CD4-positive, alpha-beta T cell treated with Interleukin-12 subunit alpha and Interleukin-12 subunit beta, for 1 hour (primary cell): ENCODE measurements at regions not wholly inside any gene's neighbourhood (a gene's known extent, or its start where the extent isn't known, plus 50 kb on each side); places are given as distances from the start of the nearest gene placed in this dataset.

ENCODE experiments used
- DNase-seq: peaks from one replicate; pipeline ENCODE4 v3.0.0-alpha.2; 2020

- no peak for DNase-seq
Observed at GRCh38 chr11:38254913-38255312, 1656.9 kb upstream of the RAG2 start.

DNA sequence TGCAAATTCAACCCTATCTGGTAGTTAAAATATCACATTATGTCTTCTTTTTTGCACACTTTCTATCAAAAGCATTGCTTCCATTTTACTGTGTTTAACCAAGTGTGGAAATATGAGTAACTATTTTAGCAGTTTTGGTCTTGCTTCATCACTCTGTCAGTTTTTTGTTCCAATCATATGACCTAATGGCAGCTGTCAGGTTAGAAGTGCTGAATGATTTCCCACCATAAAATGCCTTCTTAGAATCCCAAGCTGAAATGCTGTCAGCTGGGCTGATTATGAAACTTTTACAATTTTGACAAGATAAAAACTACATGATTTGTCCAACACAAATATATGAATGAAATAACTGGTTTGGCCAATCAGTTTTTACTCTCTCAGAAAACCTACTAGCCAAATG, 1654.6 kb upstream of the RAG2 start:
- DNase-seq: no peak

DNA sequence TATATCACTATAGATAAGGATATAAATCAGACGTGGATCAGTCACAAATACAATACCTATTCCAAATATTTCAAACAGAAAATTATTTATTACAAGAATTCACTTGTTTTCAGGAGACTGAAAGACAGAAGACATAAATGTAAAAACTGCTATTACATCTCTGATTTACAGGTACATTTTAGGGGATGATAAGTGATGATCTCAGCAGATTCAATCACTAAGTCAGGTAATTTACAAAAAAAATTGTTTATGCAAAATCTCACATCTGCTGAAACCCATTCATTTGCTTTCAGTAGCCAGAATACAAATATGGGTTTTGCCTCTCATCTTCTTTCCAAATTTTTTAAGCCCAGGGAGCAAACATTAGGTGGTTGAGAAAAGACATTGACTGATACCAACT, 1648.4 kb upstream of the RAG2 start:
- no peak for DNase-seq

DNA sequence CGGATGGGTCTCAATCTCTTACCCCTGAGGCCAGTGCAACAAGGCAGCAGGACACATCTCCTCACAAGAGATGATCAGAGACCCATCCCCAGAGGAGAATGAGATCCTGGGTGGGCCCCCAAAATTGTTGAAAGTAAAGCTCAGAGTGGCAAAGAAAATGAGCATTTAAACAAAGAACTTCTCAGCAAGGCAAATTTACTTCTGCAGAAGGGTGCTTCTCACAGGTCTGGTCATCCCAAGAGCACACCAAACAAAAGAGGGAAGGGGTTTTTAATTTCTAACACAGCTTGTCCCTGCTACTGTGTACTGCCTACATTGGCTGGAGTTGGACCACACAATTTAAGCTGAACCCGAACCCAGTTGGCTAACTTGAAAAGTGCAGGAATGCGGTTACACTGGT, 1628.6 kb upstream of the RAG2 start:
- DNase-seq: no peak

DNA sequence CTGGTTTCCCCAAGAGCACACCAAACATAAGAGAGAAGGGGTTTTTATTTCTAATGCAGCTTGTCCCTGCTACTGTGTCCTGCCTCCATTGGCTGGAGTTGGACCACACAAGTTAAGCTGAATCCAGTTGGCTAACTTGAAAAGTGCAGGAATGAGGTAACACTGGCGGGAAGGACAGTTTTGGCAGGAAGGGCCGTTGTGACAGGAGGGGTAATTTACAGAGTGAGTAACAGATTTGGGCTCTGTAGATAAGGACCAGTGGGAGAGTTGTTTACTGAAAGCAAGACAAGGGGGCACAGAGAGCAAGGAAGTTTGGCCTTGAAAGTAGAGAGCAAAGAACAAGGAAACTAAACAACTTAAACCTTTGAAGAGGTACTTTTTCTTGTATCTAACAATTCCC, 1623.3 kb upstream of the RAG2 start:
- DNase-seq: no peak

- DNase-seq: no peak
Observed at GRCh38 chr11:38219636-38220035, 1621.6 kb upstream of the RAG2 start.

GRCh38 chr11:38208951-38209350, 1610.9 kb upstream of the RAG2 start:
- DNase-seq: no peak

- DNase-seq: no peak
Observed at GRCh38 chr11:38206663-38207062, 1608.6 kb upstream of the RAG2 start.

DNA sequence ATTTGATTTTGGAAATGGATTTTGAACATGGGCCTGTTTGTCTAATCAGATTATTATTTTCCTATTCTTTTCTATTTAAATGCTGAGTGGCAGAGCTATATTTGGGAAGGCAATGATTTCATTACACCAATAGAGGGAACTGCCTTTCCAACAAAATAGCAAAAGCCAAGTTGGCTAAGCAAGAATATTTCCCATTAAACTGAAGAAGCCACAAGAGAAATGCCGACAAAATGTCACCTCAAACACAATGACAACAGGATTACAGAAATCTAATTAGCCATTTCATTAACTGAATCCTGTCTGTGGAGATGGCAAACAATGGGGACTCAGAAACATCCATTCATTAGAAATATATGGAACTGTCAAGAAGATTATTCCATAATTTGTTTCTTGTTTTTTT, 1593.1 kb upstream of the RAG2 start:
- DNase-seq: no peak

DNA sequence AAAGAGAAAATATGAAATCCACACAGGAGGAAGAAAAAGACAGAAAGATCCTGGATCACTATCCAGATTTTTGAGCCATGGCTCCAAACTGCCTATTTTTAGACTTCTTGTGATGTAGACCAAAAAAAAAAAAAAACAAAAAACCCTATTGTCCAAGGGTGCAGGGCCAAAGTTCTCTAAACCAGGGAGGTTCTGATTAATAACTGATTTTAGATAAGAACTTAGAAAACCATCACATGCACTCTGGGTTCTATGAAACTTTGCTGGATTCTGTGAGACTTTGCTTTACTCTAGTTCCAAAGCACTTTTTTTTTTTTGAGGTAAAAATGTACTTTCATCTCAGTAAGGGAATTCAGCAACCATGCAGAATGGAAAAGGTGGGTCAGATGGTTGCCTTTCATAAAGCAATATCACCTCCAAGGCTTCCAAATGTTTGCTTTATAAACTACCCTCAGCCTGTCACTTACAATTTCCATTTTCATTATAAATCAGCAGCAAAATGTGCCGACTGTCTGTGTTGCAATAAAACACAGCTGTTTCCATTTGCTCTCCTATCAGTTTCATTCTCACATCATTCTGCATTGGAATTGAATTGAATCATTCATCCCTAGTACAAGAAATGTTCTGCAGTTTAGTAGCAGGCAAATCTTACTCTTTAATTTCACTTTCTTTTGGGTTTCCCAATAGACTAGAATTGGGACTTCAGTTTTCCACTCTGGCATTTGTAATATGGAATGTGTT, 1584.3 kb upstream of the RAG2 start:
- no peak for DNase-seq

- no peak for DNase-seq
Observed at GRCh38 chr11:38176686-38177322, 1578.8 kb upstream of the RAG2 start.

DNA sequence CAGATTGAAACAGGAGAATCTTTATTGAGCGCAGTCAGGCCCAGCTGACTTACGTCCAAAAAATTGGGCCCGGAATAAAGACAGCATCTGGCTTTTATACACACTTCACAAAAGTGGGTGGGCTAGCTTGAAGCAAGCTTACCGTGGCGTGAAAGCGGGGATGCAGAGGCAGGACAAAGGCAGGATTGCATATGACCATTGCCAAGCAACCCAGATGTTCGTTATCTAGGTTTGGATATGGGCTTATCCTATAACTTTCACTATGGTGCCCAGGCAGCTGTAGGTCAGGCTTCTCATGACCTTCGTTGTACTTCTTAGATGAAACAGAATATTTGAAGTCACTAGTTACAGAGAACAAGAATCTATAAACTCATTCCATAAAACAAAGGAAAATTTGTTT, 1575.6 kb upstream of the RAG2 start:
- no peak for DNase-seq

- no peak for DNase-seq
Observed at GRCh38 chr11:38169286-38169685, 1571.2 kb upstream of the RAG2 start.

DNA sequence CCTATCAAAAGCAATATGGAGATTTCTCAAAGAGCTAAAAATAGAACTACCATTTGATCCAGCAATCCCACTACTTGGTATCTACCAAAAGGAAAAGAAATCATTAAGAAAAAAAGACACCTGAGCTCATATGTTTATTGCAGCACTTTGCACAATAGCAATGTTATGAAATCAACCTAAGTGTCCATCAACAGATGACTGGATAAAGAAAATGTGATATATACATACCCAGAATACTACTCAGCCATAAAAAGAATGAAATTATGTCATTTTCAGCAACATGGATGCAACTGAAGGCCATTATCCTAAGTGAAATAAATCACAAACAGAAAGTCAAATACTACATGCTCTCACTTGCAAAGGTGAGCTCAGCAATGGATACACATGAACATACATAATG, 1565.5 kb upstream of the RAG2 start:
- DNase-seq: no peak

- no peak for DNase-seq
Observed at GRCh38 chr11:38160433-38160832, 1562.4 kb upstream of the RAG2 start.

DNA sequence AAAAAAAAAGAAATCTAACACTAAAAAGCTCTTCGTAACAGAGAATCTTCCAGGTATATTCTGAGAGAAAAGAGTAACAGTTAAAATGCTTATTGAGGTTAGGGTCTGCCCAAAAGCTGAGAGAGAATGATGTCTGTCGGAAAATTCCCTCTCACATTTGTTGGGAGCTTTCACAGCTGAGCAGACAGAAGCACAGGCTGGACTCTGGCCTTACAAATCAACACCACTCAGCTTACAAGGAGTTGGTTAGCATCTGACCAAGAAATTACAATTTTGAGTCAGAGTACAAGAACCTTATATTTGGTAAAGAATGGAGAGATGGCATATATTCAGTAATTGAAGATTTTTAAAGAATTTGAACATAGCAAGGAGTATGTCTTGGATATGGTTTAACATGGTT, 1561.0 kb upstream of the RAG2 start:
- DNase-seq: no peak

- no peak for DNase-seq
Observed at GRCh38 chr11:38156495-38157146, 1558.6 kb upstream of the RAG2 start.

- no peak for DNase-seq
Observed at GRCh38 chr11:38155856-38156255, 1557.8 kb upstream of the RAG2 start.

GRCh38 chr11:38153985-38154384, 1555.9 kb upstream of the RAG2 start:
- DNase-seq: no peak

- no peak for DNase-seq
Observed at GRCh38 chr11:38143852-38144251, 1545.8 kb upstream of the RAG2 start.

DNA sequence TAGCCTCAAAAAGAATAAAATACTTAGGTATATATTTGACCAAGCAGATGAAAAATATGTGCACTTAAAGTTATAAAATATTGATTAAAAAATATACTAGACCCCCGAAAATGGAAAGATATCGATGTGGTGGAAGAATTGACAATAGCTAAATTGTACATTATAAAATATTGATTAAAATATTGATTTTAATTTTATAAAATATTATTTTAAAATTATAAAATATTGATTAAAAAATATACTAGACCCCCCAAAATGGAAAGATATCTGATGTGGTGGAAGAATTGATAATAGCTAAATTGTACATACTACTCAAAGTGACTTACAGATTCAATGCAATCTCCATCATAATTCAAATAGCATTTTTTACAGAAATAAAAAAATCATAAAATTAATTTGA, 1540.9 kb upstream of the RAG2 start:
- DNase-seq: no peak

DNA sequence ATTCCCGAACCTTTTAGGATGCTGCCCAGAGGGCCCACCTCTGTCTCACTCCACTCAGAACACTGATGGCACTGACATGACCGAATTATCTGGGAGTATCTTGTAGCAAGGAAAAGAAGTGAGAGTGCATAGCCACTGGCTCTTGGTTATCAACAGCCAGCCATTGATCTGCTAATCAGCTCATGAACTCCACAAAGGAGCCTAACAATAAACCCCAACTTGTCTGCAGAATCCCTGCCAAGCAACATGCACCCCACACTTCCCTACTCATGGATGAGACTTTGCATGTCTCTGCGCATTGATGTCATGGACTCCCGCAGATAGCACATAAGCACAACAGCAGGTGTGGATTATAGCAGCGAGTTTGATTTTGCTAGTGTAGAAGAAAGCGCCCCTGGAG, 1538.9 kb upstream of the RAG2 start:
- no peak for DNase-seq

- no peak for DNase-seq
Observed at GRCh38 chr11:38131535-38131934, 1533.5 kb upstream of the RAG2 start.

- DNase-seq: no peak
Observed at GRCh38 chr11:38130976-38131375, 1532.9 kb upstream of the RAG2 start.

GRCh38 chr11:38130514-38130913, 1532.5 kb upstream of the RAG2 start:
- no peak for DNase-seq
